ENCODE measurements at regions not wholly inside any gene's neighbourhood (a gene's known extent, or its start where the extent isn't known, plus 50 kb on each side); places are given as distances from the start of the nearest gene placed in this dataset.

DNA sequence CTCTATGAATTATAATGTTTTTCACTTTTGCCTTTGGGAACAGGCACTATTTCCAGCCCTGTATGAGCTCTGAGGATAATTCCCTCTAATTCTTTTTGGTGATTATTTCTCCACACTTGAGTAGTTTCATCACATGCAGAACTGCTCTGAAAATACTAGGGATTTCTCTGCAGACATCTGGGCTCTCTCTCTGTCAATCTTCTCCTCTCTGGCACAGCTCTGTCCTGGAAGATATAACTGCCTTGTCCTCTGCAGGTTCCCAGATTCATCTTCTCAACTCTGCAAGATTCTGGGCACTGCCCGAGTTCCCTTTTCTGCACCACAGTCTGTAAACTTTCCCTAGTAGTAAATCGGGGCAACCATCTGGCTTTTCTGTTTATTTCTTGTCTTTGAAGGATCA, 131.3 kb upstream of the FMN2 start:
- TF ChIP-seq, protein P1, sequence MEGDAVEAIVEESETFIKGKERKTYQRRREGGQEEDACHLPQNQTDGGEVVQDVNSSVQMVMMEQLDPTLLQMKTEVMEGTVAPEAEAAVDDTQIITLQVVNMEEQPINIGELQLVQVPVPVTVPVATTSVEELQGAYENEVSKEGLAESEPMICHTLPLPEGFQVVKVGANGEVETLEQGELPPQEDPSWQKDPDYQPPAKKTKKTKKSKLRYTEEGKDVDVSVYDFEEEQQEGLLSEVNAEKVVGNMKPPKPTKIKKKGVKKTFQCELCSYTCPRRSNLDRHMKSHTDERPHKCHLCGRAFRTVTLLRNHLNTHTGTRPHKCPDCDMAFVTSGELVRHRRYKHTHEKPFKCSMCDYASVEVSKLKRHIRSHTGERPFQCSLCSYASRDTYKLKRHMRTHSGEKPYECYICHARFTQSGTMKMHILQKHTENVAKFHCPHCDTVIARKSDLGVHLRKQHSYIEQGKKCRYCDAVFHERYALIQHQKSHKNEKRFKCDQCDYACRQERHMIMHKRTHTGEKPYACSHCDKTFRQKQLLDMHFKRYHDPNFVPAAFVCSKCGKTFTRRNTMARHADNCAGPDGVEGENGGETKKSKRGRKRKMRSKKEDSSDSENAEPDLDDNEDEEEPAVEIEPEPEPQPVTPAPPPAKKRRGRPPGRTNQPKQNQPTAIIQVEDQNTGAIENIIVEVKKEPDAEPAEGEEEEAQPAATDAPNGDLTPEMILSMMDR (conservative IDR thresholded peaks at IDR 0.05; ENCODE audit: low read depth, low read length) = no peak
- no peak for TF ChIP-seq EZH2 (IDR thresholded peaks at IDR 0.05; ENCODE audit: borderline replicate concordance, low read depth, low read length, poor library complexity, severe bottlenecking)
